Uterus (tissue), 3 donors: ENCODE measurements at regions not wholly inside any gene's neighbourhood (a gene's known extent, or its start where the extent isn't known, plus 50 kb on each side); places are given as distances from the start of the nearest gene placed in this dataset.

Source experiments
- DNase-seq, 2 donors: peaks; one replicate each; pipeline ENCODE4 v3.0.0-alpha.2; 2019 to 2020
- H3K27ac ChIP-seq, 2 donors: fragments of 200-600 bp; sonication (generic); 1 replicate in 1 of 2; 2 replicates in 1 of 2; pipeline ENCODE4 v1.5.1; 2016 to 2018
- H3K27me3 ChIP-seq, 2 donors: fragments of 200-600 bp; sonication (generic); one replicate each; pipeline ENCODE4 v1.5.1; 2018 to 2019; ENCODE audit warnings: control low read depth in 1 of 2
- H3K36me3 ChIP-seq, 2 donors: fragments of 200-600 bp; sonication (generic); one replicate each; pipeline ENCODE4 v1.5.1; 2019; ENCODE audit warnings: control low read depth in 1 of 2
- H3K4me1 ChIP-seq, 2 donors: fragments of 200-600 bp; sonication (generic); one replicate each; pipeline ENCODE4 v1.5.1; 2018 to 2019; ENCODE audit warnings: control low read depth in 1 of 2
- H3K4me3 ChIP-seq, 2 donors: fragments of 200-600 bp; sonication (generic); 1 replicate in 1 of 2; 2 replicates in 1 of 2; pipeline ENCODE4 v1.5.1; 2018 to 2019; ENCODE audit warnings: mild to moderate bottlenecking in 1 of 2
- H3K9me3 ChIP-seq, 2 donors: fragments of 200-600 bp; sonication (generic); one replicate each; pipeline ENCODE4 v1.5.1; 2019; ENCODE audit warnings: control low read depth in 1 of 2
- CTCF ChIP-seq, 4 experiments: fragments of 200-600 bp in 2 of 4; fragments of 450-650 bp in 2 of 4; sonication (generic) in 2 of 4; IDR thresholded peaks; one replicate each; pipeline ENCODE4 v1.5.1; 2016 to 2019; ENCODE audit warnings: antibody characterized with exemption in 4 of 4, mild to moderate bottlenecking in 2 of 4, moderate library complexity in 1 of 4
- POLR2A ChIP-seq, 2 donors: fragments of 450-650 bp; IDR thresholded peaks; one replicate each; pipeline ENCODE4 v1.6.1; 2016; ENCODE audit warnings: antibody characterized with exemption in 2 of 2, mild to moderate bottlenecking in 1 of 2, moderate library complexity in 1 of 2
- intact Hi-C: fragments of 100-400 bp; cut with DNase I; formaldehyde crosslinking; loops from one replicate; pipeline ENCODE4 v1.15.1; 2023; ENCODE audit warnings: low total_unique reads
- donor health status: DM: yes; HTN: yes; CAD: no.

- no peak for DNase-seq
- intact Hi-C loops = no loop called here
These were observed 93.7 kb downstream of the OAT start for GRCh38 chr10:124324856-124325632.

GRCh38 chr10:124324451-124324850, 94.3 kb downstream of the OAT start:
- Histone ChIP-seq H3K27ac (no peak overlapping the region), H3K36me3 (no peaks in the 10 kb centered on the region), H3K4me3 (no peak overlapping the region), H3K4me1 (no peaks in the 10 kb centered on the region), H3K9me3 (no peaks in the 10 kb centered on the region), H3K27me3 (no peaks in the 10 kb centered on the region)
- no peak for DNase-seq
- intact Hi-C loops = no loop called here
- TF ChIP-seq POLR2A (IDR thresholded peaks at IDR 0.05) (no peak), CTCF (IDR thresholded peaks at IDR 0.05) (no peak)

More at GRCh38 chr10:124324856-124325632, 93.7 kb downstream of the OAT start:
- Histone ChIP-seq H3K27ac (no peak overlapping the region), H3K4me1 (no peaks in the 10 kb centered on the region), H3K36me3 (no peaks in the 10 kb centered on the region), H3K4me3 (no peak overlapping the region), H3K27me3 (no peaks in the 10 kb centered on the region), H3K9me3 (no peaks in the 10 kb centered on the region)
- no peak for TF ChIP-seq CTCF (IDR thresholded peaks at IDR 0.05)
- no peak for TF ChIP-seq POLR2A (IDR thresholded peaks at IDR 0.05)

- intact Hi-C loops = no loop called here
- no peak for DNase-seq
These were observed 94.9 kb downstream of the OAT start for GRCh38 chr10:124323806-124324205.

GRCh38 chr10:124323111-124323725, 95.5 kb downstream of the OAT start:
- no peaks in the 10 kb centered on the region for H3K36me3 ChIP-seq
- intact Hi-C loops = no loop called here
- no peak for DNase-seq

More at GRCh38 chr10:124323806-124324205, 94.9 kb downstream of the OAT start:
- no peaks in the 10 kb centered on the region for H3K4me1 ChIP-seq
- H3K9me3 ChIP-seq = no peaks in the 10 kb centered on the region
- no peaks in the 10 kb centered on the region for H3K27me3 ChIP-seq
- TF ChIP-seq CTCF (IDR thresholded peaks at IDR 0.05) = no peak
- no peak for TF ChIP-seq POLR2A (IDR thresholded peaks at IDR 0.05)
- no peak overlapping the region for H3K4me3 ChIP-seq
- H3K27ac ChIP-seq = no peak overlapping the region
- H3K36me3 ChIP-seq = no peaks in the 10 kb centered on the region

More at GRCh38 chr10:124323111-124323725, 95.5 kb downstream of the OAT start:
- Histone ChIP-seq H3K27me3 (no peaks in the 10 kb centered on the region), H3K4me3 (no peak overlapping the region), H3K4me1 (no peaks in the 10 kb centered on the region), H3K9me3 (no peaks in the 10 kb centered on the region), H3K27ac (no peak overlapping the region)
- TF ChIP-seq CTCF (IDR thresholded peaks at IDR 0.05) (no peak), POLR2A (IDR thresholded peaks at IDR 0.05) (no peak)
